ENCODE measurements at regions not wholly inside any gene's neighbourhood (a gene's known extent, or its start where the extent isn't known, plus 50 kb on each side); places are given as distances from the start of the nearest gene placed in this dataset.

GRCh38 chr2:57181315-57182038 lies 865.1 kb upstream of the VRK2 start:
- no peak for FAIRE-seq
- TSS peak; percentile 55 for BruUV-seq (replicated peaks)
- H3K36me3 ChIP-seq (ENCODE audit: control insufficient read depth in 2 of 2, extremely low read depth in 1 of 2, insufficient read depth in 2 of 2, low read length in 2 of 2) = no peaks in the 10 kb centered on the region

More at GRCh38 chr2:57181315-57182038, 865.1 kb upstream of the VRK2 start:
- Histone ChIP-seq H4K20me1 (replicated peaks; ENCODE audit: control insufficient read depth, extremely low read depth, insufficient read depth, low read length) (no peaks in the 10 kb centered on the region), H3K4me3 (replicated peaks in 1 of 3; ENCODE audit: insufficient read depth in 1 of 3, low read depth in 1 of 3, low read length in 3 of 3) (no peak overlapping the region), H3K27ac (ENCODE audit: insufficient read depth, low read depth, low read length) (peak overlapping the region; percentile 95), H3K79me2 (ENCODE audit: control insufficient read depth, insufficient read depth, low read length) (no peaks in the 10 kb centered on the region), H3K27me3 (ENCODE audit: control insufficient read depth in 2 of 2, insufficient read depth in 2 of 2, low read length in 2 of 2) (no peaks in the 10 kb centered on the region), H3K4me1 (ENCODE audit: control insufficient read depth, extremely low read depth, insufficient read depth, low read length) (peaks cover 42% of the 10 kb centered on the region), H2AFZ (ENCODE audit: low read depth, low read length) (no peak overlapping the region), H3K9me1 (replicated peaks; ENCODE audit: control insufficient read depth, extremely low read depth, insufficient read depth, low read length) (no peaks in the 10 kb centered on the region), H3K9ac (replicated peaks; ENCODE audit: extremely low read depth, insufficient read depth, low read length) (peak overlapping the region; percentile 70), H3K9me3 (replicated peaks; ENCODE audit: control insufficient read depth, insufficient read depth, low read length) (no peaks in the 10 kb centered on the region), H3K4me2 (ENCODE audit: insufficient read depth, low read length) (peak overlapping the region; percentile 72)
- TF ChIP-seq CTCF (IDR thresholded peaks at IDR 0.05; ENCODE audit: extremely low read depth in 1 of 2, insufficient read depth in 1 of 2, low read depth in 1 of 2, low read length in 2 of 2) (no peak), POLR2A (IDR thresholded peaks at IDR 0.05; ENCODE audit: low read depth, low read length) (no peak), GATA2 (IDR thresholded peaks at IDR 0.05; ENCODE audit: insufficient read depth, insufficient read length, low read depth, low read length) (peak; percentile 57), MYC (IDR thresholded peaks at IDR 0.05; ENCODE audit: low read depth, low read length) (no peak), EZH2 (IDR thresholded peaks at IDR 0.05; ENCODE audit: borderline replicate concordance, low read depth, low read length, severe bottlenecking) (no peak), MAX (IDR thresholded peaks at IDR 0.05; ENCODE audit: insufficient read depth, insufficient read length) (no peak), FOS (IDR thresholded peaks at IDR 0.05; ENCODE audit: borderline replicate concordance, insufficient read depth, low read length) (peak; percentile 95), POLR2AphosphoS5 (IDR thresholded peaks at IDR 0.05; ENCODE audit: insufficient read depth, low read depth, low read length) (no peak), JUN (IDR thresholded peaks at IDR 0.05; ENCODE audit: borderline replicate concordance, insufficient read depth, insufficient read length, low read depth) (peak; percentile 87)
- DNase-seq (ENCODE audit: low read depth, low spot score) = peak; percentile 70
- POLR2A ChIA-PET = interaction anchor here (0.7 kb wide), 1 partner anchor 283 kb away, joined by 3 read pairs; no protein-coding TSS in a partner anchor
- CTCF ChIA-PET = interaction anchor here (3.1 kb wide), 1 partner anchor 998 kb away, joined by 12 read pairs; the partner anchor contains the start of gene CCDC85A
- intact Hi-C loops (cut with micrococcal nuclease) = loop anchor here (2.0 to 5.0 kb wide), 2 partner anchors 501 to 994 kb away; no protein-coding TSS in a partner anchor
- dilution Hi-C loops (cut with MboI; ENCODE audit: extremely low pct_ligation_motif_present, low sequenced_read_pairs) = no loop called here

Measured in endothelial cell of umbilical vein (primary cell).